GM10266 (cell line): ENCODE measurements at regions not wholly inside any gene's neighbourhood (a gene's known extent, or its start where the extent isn't known, plus 50 kb on each side); places are given as distances from the start of the nearest gene placed in this dataset.

Experiments
- DNase-seq: peaks from one replicate; pipeline ENCODE4 v3.0.0; 2012; ENCODE audit errors: extremely low spot score
- CTCF ChIP-seq: IDR thresholded peaks from 2 replicates; pipeline ENCODE4 v1.5.1; 2012; ENCODE audit warnings: mild to moderate bottlenecking, low read depth; ENCODE audit not compliant: control insufficient read depth, insufficient read depth; ENCODE audit errors: missing control alignments

DNA sequence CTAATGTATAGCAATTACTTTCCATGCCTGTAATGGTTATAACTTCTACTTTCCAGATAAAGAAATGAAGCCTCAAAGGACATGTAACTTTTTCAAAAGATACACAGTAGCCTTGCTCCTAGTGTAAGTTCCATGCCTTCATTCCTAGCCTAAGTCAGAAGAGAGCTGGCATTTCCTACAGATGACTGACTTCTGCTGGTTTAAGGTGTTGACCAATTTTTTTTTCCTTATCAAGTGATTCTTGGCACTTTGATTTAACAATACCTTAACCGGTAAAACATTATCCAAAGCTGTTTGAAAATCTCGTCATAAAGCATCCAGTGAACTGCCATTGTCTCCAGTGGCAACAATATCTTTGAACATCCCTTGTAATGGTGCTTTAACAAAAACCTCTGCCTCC lies 145.1 kb upstream of the VCX3A start:
- no peak for TF ChIP-seq CTCF
- DNase-seq, result no peak

GRCh38 chrX:6679550-6679949 lies 144.6 kb upstream of the VCX3A start:
- DNase-seq, result no peak
- no peak for TF ChIP-seq CTCF

DNA sequence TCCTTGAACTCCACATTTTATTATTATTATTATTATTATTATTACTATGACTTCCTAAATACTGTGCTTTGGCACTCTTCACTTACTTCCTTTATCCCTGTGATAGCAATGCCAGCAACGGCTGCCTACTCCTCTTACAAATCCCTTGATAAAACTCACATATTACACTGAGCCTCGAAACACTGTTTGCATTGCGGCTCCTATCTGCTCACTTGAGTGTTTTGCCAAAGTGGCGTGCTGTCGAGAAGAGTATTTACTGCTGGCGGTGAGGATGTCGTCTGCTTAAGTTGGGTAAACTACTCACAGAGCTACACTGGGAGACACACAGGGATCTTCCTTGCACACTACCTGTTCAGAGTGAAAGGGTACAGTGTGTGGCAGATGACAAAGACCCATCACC lies 143.4 kb upstream of the VCX3A start:
- DNase-seq, result no peak

GRCh38 chrX:6674734-6675133 lies 139.8 kb upstream of the VCX3A start:
- no peak for TF ChIP-seq CTCF

More for the DNA sequence above, 143.4 kb upstream of the VCX3A start:
- TF ChIP-seq CTCF, result no peak

GRCh38 chrX:6667048-6667768 lies 132.3 kb upstream of the VCX3A start:
- DNase-seq, result no peak
- TF ChIP-seq CTCF, result no peak

More at GRCh38 chrX:6674734-6675133, 139.8 kb upstream of the VCX3A start:
- no peak for DNase-seq

DNA sequence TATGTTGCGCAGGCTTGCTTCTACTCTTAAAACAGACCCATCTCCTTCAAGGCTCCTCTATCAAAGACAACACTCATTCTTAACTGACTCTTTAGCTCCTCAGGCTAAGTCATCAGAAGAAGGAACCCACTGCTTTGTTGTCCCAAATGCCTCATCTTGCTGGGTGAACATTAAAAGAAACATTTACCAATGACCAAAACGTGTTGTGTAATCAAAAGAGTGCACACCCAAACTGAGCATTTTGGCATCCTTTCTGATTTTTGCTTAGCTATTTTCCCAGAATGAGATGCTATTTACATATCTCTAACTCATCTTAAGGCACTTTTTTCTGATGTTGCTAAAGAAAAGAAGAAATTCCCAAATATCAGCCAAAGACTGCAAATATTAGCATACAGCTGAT lies 131.7 kb upstream of the VCX3A start:
- no peak for TF ChIP-seq CTCF
- no peak for DNase-seq

DNA sequence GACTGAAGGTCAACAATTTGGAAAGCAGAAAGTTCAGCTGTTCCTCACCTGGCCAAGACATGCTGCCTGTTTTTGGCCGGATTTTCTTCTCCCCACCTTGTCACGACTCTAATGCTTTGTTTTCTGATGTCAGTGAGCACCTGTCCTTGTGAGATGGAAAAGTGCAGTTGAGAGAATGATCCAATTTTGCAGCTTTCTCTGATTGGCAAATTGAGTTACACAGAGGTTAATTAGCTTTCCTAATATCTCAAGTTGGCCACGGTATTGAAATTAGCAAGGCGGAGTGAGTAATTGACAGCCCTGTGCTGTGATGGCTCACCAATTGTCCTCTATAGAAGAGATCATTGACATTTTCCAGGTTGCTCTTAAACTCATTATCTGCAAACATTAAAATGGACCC lies 126.8 kb upstream of the VCX3A start:
- TF ChIP-seq CTCF, result no peak
- no peak for DNase-seq
